ENCODE measurements at regions not wholly inside any gene's neighbourhood (a gene's known extent, or its start where the extent isn't known, plus 50 kb on each side); places are given as distances from the start of the nearest gene placed in this dataset.
"Not testable (repeated sequence)": the region's sequence is repeated elsewhere in the genome, so short reads cannot be mapped to it uniquely, and the experiment has no call there.

GRCh38 chr6:103344554-103345163 is 1515.1 kb downstream of the HACE1 start:
- intact Hi-C loops (cut with micrococcal nuclease): no loop called here
- H3K9me3 ChIP-seq (replicated peaks): no peaks in the 10 kb centered on the region
- DNase-seq: no peak
- H3K27me3 ChIP-seq (ENCODE audit: low read depth): no peaks in the 10 kb centered on the region
- no peaks in the 10 kb centered on the region for H3K36me3 ChIP-seq
- no peaks in the 10 kb centered on the region for H3K4me1 ChIP-seq
- no peak for TF ChIP-seq CTCF (IDR thresholded peaks at IDR 0.05; ENCODE audit: borderline replicate concordance)
- H3K4me3 ChIP-seq: no peak overlapping the region
- H3K27ac ChIP-seq (replicated peaks): no peak overlapping the region

GRCh38 chr6:103335412-103335811 is 1524.3 kb downstream of the HACE1 start:
- intact Hi-C loops (cut with micrococcal nuclease): no loop called here
- no peaks in the 10 kb centered on the region for H3K36me3 ChIP-seq
- peaks cover 6% of the 10 kb centered on the region for H3K27me3 ChIP-seq (ENCODE audit: low read depth)
- no peaks in the 10 kb centered on the region for H3K4me1 ChIP-seq
- H3K27ac ChIP-seq (replicated peaks): no peak overlapping the region
- no peak for TF ChIP-seq CTCF (IDR thresholded peaks at IDR 0.05; ENCODE audit: borderline replicate concordance)
- H3K9me3 ChIP-seq (replicated peaks): no peaks in the 10 kb centered on the region
- no peak for DNase-seq
- H3K4me3 ChIP-seq: no peak overlapping the region

- TF ChIP-seq CTCF (IDR thresholded peaks at IDR 0.05; ENCODE audit: borderline replicate concordance): no peak
- DNase-seq: no peak
- no peak overlapping the region for H3K27ac ChIP-seq (replicated peaks)
- H3K4me3 ChIP-seq: no peak overlapping the region
- H3K27me3 ChIP-seq (ENCODE audit: low read depth): no peaks in the 10 kb centered on the region
- no peaks in the 10 kb centered on the region for H3K4me1 ChIP-seq
- no peaks in the 10 kb centered on the region for H3K9me3 ChIP-seq (replicated peaks)
- intact Hi-C loops (cut with micrococcal nuclease): no loop called here
- H3K36me3 ChIP-seq: no peaks in the 10 kb centered on the region
Observed at GRCh38 chr6:103326760-103327757, 1532.7 kb downstream of the HACE1 start.

GRCh38 chr6:103313432-103313831 is 1546.3 kb downstream of the HACE1 start:
- Histone ChIP-seq H3K9me3 (replicated peaks) (peaks cover 17% of the 10 kb centered on the region), H3K4me1 (no peaks in the 10 kb centered on the region), H3K27me3 (ENCODE audit: low read depth) (no peaks in the 10 kb centered on the region), H3K36me3 (no peaks in the 10 kb centered on the region), H3K27ac (replicated peaks) (no peak overlapping the region), H3K4me3 (no peak overlapping the region)
- no peak for TF ChIP-seq CTCF (IDR thresholded peaks at IDR 0.05; ENCODE audit: borderline replicate concordance)
- intact Hi-C loops (cut with micrococcal nuclease): no loop called here
- DNase-seq: no peak

- H3K27me3 ChIP-seq (ENCODE audit: low read depth); intact Hi-C loops (cut with micrococcal nuclease); H3K27ac ChIP-seq (replicated peaks); DNase-seq; H3K4me1 ChIP-seq; H3K4me3 ChIP-seq; H3K36me3 ChIP-seq; H3K9me3 ChIP-seq (replicated peaks): not testable (repeated sequence)
Observed at GRCh38 chr6:103294376-103294775, 1565.3 kb downstream of the HACE1 start.

GRCh38 chr6:103284835-103285234 is 1574.9 kb downstream of the HACE1 start:
- intact Hi-C loops (cut with micrococcal nuclease): no loop called here
- Histone ChIP-seq H3K36me3 (no peaks in the 10 kb centered on the region), H3K27ac (replicated peaks) (no peak overlapping the region), H3K9me3 (replicated peaks) (peaks cover 6% of the 10 kb centered on the region), H3K4me1 (no peaks in the 10 kb centered on the region), H3K4me3 (no peak overlapping the region), H3K27me3 (ENCODE audit: low read depth) (no peaks in the 10 kb centered on the region)
- DNase-seq: no peak
- TF ChIP-seq CTCF (IDR thresholded peaks at IDR 0.05; ENCODE audit: borderline replicate concordance): no peak

All from left ventricle myocardium inferior (tissue), 1 donor.